ENCODE measurements at regions not wholly inside any gene's neighbourhood (a gene's known extent, or its start where the extent isn't known, plus 50 kb on each side); places are given as distances from the start of the nearest gene placed in this dataset.
A peak's percentile ranks its signal among the peaks of the same experiment; 100 is the strongest.
"Not testable (repeated sequence)": the region's sequence is repeated elsewhere in the genome, so short reads cannot be mapped to it uniquely, and the experiment has no call there.

GRCh38 chr22:46047226-46047625 lies 70.3 kb upstream of the WNT7B start:
- peak; percentile 12 for DNase-seq (ENCODE audit: low spot score)
- TF ChIP-seq CTCF (IDR thresholded peaks at IDR 0.05), result no peak
- ATAC-seq (ENCODE audit: low FRiP score), result no peak

- ATAC-seq (ENCODE audit: low FRiP score) (no peak), DNase-seq (ENCODE audit: low spot score) (no peak)
- TF ChIP-seq CTCF (IDR thresholded peaks at IDR 0.05), result no peak
Observed at GRCh38 chr22:46047841-46048595, 71.1 kb upstream of the WNT7B start.

- DNase-seq (ENCODE audit: low spot score); ATAC-seq (ENCODE audit: low FRiP score): not testable (repeated sequence)
Observed at GRCh38 chr22:46048661-46049060, 71.7 kb upstream of the WNT7B start.

- DNase-seq (ENCODE audit: low spot score) (peak; percentile 22), ATAC-seq (ENCODE audit: low FRiP score) (no peak)
- no peak for TF ChIP-seq CTCF (IDR thresholded peaks at IDR 0.05)
Observed at GRCh38 chr22:46049726-46050450, 72.9 kb upstream of the WNT7B start.

GRCh38 chr22:46050451-46050845 lies 73.5 kb upstream of the WNT7B start:
- DNase-seq (ENCODE audit: low spot score) (no peak), ATAC-seq (ENCODE audit: low FRiP score) (no peak)
- no peak for TF ChIP-seq CTCF (IDR thresholded peaks at IDR 0.05)

GRCh38 chr22:46050916-46051614 lies 74.1 kb upstream of the WNT7B start:
- TF ChIP-seq CTCF (IDR thresholded peaks at IDR 0.05), result no peak
- DNase-seq (ENCODE audit: low spot score) (peak; percentile 16), ATAC-seq (ENCODE audit: low FRiP score) (no peak)

GRCh38 chr22:46051646-46052045 lies 74.7 kb upstream of the WNT7B start:
- ATAC-seq (ENCODE audit: low FRiP score) (no peak), DNase-seq (ENCODE audit: low spot score) (peak; percentile 14)
- no peak for TF ChIP-seq CTCF (IDR thresholded peaks at IDR 0.05)
